ENCODE measurements at regions not wholly inside any gene's neighbourhood (a gene's known extent, or its start where the extent isn't known, plus 50 kb on each side); places are given as distances from the start of the nearest gene placed in this dataset.

- no peak overlapping the region for H3K4me3 ChIP-seq (ENCODE audit: low read length)
- TF ChIP-seq CTCF (conservative IDR thresholded peaks at IDR 0.05; ENCODE audit: low read depth, low read length), result no peak
- no peak for DNase-seq (ENCODE audit: low read depth)
Measured at GRCh38 chr11:116134450-116134849, 630.2 kb upstream of the CADM1 start.

- H3K4me3 ChIP-seq (ENCODE audit: low read length), result no peak overlapping the region
- DNase-seq (ENCODE audit: low read depth), result no peak
- TF ChIP-seq CTCF (conservative IDR thresholded peaks at IDR 0.05; ENCODE audit: low read depth, low read length), result no peak
Measured at GRCh38 chr11:116132273-116132978, 628.2 kb upstream of the CADM1 start.

- no peak overlapping the region for H3K4me3 ChIP-seq (ENCODE audit: low read length)
- DNase-seq (ENCODE audit: low read depth), result no peak
- TF ChIP-seq CTCF (conservative IDR thresholded peaks at IDR 0.05; ENCODE audit: low read depth, low read length), result no peak
Measured at GRCh38 chr11:116130122-116130521, 625.9 kb upstream of the CADM1 start.

- H3K4me3 ChIP-seq (ENCODE audit: low read length), result no peak overlapping the region
- no peak for TF ChIP-seq CTCF (conservative IDR thresholded peaks at IDR 0.05; ENCODE audit: low read depth, low read length)
- DNase-seq (ENCODE audit: low read depth), result no peak
Measured at GRCh38 chr11:116129456-116129855, 625.2 kb upstream of the CADM1 start.

GRCh38 chr11:116126562-116126961 is 622.3 kb upstream of the CADM1 start:
- TF ChIP-seq CTCF (conservative IDR thresholded peaks at IDR 0.05; ENCODE audit: low read depth, low read length), result no peak
- H3K4me3 ChIP-seq (ENCODE audit: low read length), result no peak overlapping the region
- DNase-seq (ENCODE audit: low read depth), result no peak

- H3K4me3 ChIP-seq (ENCODE audit: low read length), result no peak overlapping the region
- no peak for TF ChIP-seq CTCF (conservative IDR thresholded peaks at IDR 0.05; ENCODE audit: low read depth, low read length)
- DNase-seq (ENCODE audit: low read depth), result no peak
Measured at GRCh38 chr11:116124922-116125714, 620.9 kb upstream of the CADM1 start.

- no peak for DNase-seq (ENCODE audit: low read depth)
- TF ChIP-seq CTCF (conservative IDR thresholded peaks at IDR 0.05; ENCODE audit: low read depth, low read length), result no peak
- no peak overlapping the region for H3K4me3 ChIP-seq (ENCODE audit: low read length)
Measured at GRCh38 chr11:116123739-116124138, 619.5 kb upstream of the CADM1 start.

Measured in retinal pigment epithelial cell (primary cell).